ENCODE measurements at regions not wholly inside any gene's neighbourhood (a gene's known extent, or its start where the extent isn't known, plus 50 kb on each side); places are given as distances from the start of the nearest gene placed in this dataset.

- intact Hi-C loops (cut with DNase I) = loop anchor here in 1 of 4 donors (10.0 kb wide), 1 partner anchor 299 kb away; the partner anchor contains the start of gene CIBAR2
- ATAC-seq (no peak), DNase-seq (peak in 2 of 3 donors; percentile 4 to 13)
- H3K27ac ChIP-seq (ENCODE audit: low read length) = no peak overlapping the region
- H3K4me1 ChIP-seq (ENCODE audit: control insufficient read depth, insufficient read depth, low read length) = no peaks in the 10 kb centered on the region
- H3K4me3 ChIP-seq (ENCODE audit: low read length) = no peak overlapping the region
- no peaks in the 10 kb centered on the region for H3K27me3 ChIP-seq (ENCODE audit: control insufficient read depth, insufficient read depth)
- no peaks in the 10 kb centered on the region for H3K9me3 ChIP-seq (ENCODE audit: control insufficient read depth, low read length)
- WGBS = 96% methylated on average over 14 of the region's 14 CpGs
These were observed 199.1 kb upstream of the GSE1 start for GRCh38 chr16:85413691-85414663.

- ATAC-seq = peak; percentile 45 to 58
- no peaks in the 10 kb centered on the region for H3K4me1 ChIP-seq (ENCODE audit: control insufficient read depth, insufficient read depth, low read length)
- WGBS = 61% methylated on average over 25 of the region's 25 CpGs
- H3K4me3 ChIP-seq (ENCODE audit: low read length) = no peak overlapping the region
- H3K9me3 ChIP-seq (ENCODE audit: control insufficient read depth, low read length) = no peaks in the 10 kb centered on the region
- DNase-seq = peak; percentile 37 to 74 (median 73)
- H3K27me3 ChIP-seq (ENCODE audit: control insufficient read depth, insufficient read depth) = no peaks in the 10 kb centered on the region
- H3K27ac ChIP-seq (ENCODE audit: low read length) = no peak overlapping the region
- intact Hi-C loops (cut with DNase I) = loop anchor here in 2 of 4 donors (5.0 to 10.0 kb wide), 2 partner anchors 197 to 301 kb away; partner anchors contain the start of genes CIBAR2 (in 1 of the 2) and GSE1 (in 1 of the 2)
These were observed 197.7 kb upstream of the GSE1 start for GRCh38 chr16:85415196-85416090.

GRCh38 chr16:85416228-85417109 is 196.7 kb upstream of the GSE1 start:
- Histone ChIP-seq H3K27me3 (ENCODE audit: control insufficient read depth, insufficient read depth) (no peaks in the 10 kb centered on the region), H3K9me3 (ENCODE audit: control insufficient read depth, low read length) (no peaks in the 10 kb centered on the region), H3K4me1 (ENCODE audit: control insufficient read depth, insufficient read depth, low read length) (no peaks in the 10 kb centered on the region), H3K4me3 (ENCODE audit: low read length) (no peak overlapping the region), H3K27ac (ENCODE audit: low read length) (no peak overlapping the region)
- intact Hi-C loops (cut with DNase I) = loop anchor here in 2 of 4 donors (5.0 to 10.0 kb wide), 2 partner anchors 196 to 302 kb away; partner anchors contain the start of genes CIBAR2 (in 1 of the 2) and GSE1 (in 1 of the 2)
- DNase-seq (peak; percentile 46 to 88 (median 82)), ATAC-seq (peak; percentile 27 to 45)
- 73% methylated on average over 24 of the region's 24 CpGs for WGBS

GRCh38 chr16:85417156-85417860 is 195.8 kb upstream of the GSE1 start:
- H3K27ac ChIP-seq (ENCODE audit: low read length) = no peak overlapping the region
- DNase-seq (peak in 1 of 3 donors; percentile 40), ATAC-seq (no peak)
- H3K9me3 ChIP-seq (ENCODE audit: control insufficient read depth, low read length) = no peaks in the 10 kb centered on the region
- H3K4me1 ChIP-seq (ENCODE audit: control insufficient read depth, insufficient read depth, low read length) = no peaks in the 10 kb centered on the region
- intact Hi-C loops (cut with DNase I) = loop anchor here in 2 of 4 donors (5.0 to 10.0 kb wide), 2 partner anchors 195 to 303 kb away; partner anchors contain the start of genes CIBAR2 (in 1 of the 2) and GSE1 (in 1 of the 2)
- no peaks in the 10 kb centered on the region for H3K27me3 ChIP-seq (ENCODE audit: control insufficient read depth, insufficient read depth)
- H3K4me3 ChIP-seq (ENCODE audit: low read length) = no peak overlapping the region
- WGBS = 89% methylated on average over 14 of the region's 14 CpGs

DNA sequence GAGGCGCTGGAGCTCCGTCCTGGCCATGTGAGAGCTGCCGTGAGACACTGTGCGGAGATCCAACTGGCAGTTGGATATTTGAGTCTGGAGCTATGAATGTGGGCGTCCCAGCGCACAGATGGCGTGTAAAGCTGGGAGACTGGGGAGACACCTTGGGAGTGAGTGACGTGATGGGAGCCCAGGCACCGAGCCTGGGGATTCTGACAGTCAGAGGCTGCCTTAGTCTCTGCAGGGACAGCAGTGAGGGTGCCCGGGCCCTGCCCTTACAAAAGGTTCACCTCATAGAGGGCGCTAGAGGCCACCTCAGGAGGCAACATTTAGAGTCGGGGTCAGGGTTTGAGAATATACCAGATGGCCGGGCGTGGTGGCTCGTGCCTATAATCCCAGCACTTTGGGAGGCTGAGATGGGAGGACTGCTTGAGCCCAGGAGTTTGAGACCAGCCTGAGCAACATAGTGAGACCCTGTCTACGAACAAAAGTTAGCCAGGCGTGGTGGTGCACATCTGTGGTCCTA is 194.1 kb upstream of the GSE1 start:
- Histone ChIP-seq H3K27me3 (ENCODE audit: control insufficient read depth, insufficient read depth) (no peaks in the 10 kb centered on the region), H3K27ac (ENCODE audit: low read length) (no peak overlapping the region), H3K9me3 (ENCODE audit: control insufficient read depth, low read length) (no peaks in the 10 kb centered on the region), H3K4me3 (ENCODE audit: low read length) (no peak overlapping the region), H3K4me1 (ENCODE audit: control insufficient read depth, insufficient read depth, low read length) (no peaks in the 10 kb centered on the region)
- intact Hi-C loops (cut with DNase I) = loop anchor here in 2 of 4 donors (5.0 to 10.0 kb wide), 2 partner anchors 193 to 304 kb away; partner anchors contain the start of genes CIBAR2 (in 1 of the 2) and GSE1 (in 1 of the 2)
- no peak for ATAC-seq
- WGBS = 88% methylated on average over 17 of the region's 17 CpGs
- peak in 1 of 3 donors; percentile 32 for DNase-seq

GRCh38 chr16:85419503-85420408 is 193.4 kb upstream of the GSE1 start:
- intact Hi-C loops (cut with DNase I) = loop anchor here in 3 of 4 donors (5.0 to 10.0 kb wide), 4 partner anchors 188 to 305 kb away; partner anchors contain the start of genes GSE1 (in 2 of the 3) and CIBAR2 (in 1 of the 3)
- Histone ChIP-seq H3K27me3 (ENCODE audit: control insufficient read depth, insufficient read depth) (no peaks in the 10 kb centered on the region), H3K9me3 (ENCODE audit: control insufficient read depth, low read length) (no peaks in the 10 kb centered on the region), H3K4me1 (ENCODE audit: control insufficient read depth, insufficient read depth, low read length) (no peaks in the 10 kb centered on the region), H3K27ac (ENCODE audit: low read length) (no peak overlapping the region), H3K4me3 (ENCODE audit: low read length) (no peak overlapping the region)
- 87% methylated on average over 21 of the region's 21 CpGs for WGBS
- ATAC-seq = no peak
- DNase-seq = peak in 1 of 3 donors; percentile 30

DNA sequence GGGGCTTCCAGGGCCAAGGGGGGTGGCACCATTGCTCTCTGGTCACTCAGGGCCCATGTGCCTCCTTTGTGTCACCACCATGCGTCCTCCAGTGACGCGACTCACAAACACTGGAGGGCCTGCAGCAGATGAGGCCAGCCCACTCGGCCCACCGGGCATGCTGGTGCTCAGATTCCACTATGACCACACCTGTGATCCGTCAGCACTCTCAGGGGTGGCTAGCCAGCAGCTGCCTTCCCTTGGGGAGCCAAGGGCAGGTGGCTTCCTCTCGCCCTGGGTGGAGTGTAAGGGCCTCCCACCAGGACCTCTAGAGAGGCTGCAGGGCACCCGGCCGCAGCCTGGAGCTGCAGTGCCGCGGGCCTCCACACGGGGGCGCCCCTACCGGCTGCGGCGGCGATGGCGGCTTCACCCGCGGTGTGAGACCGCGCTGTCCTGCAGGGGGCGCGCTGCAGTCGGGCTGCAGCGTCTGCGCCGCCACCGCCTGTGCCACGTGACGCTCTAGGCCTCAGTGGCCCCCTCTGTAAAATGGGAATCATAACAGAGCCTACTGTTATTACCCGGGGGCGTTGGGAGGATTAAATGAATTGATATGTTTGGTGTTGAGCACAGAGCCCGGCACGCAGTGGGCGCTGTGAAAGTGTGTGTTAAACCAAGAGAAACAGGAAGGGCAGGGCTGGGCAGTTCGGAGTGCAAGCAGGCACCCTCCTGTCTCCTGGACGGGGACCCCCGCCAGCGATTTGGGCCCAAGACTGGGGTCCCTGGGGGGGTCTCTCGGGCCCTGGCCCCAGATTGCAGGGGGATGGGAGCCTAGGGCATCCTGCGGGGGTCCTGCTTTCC is 192.4 kb upstream of the GSE1 start:
- DNase-seq (peak; percentile 53 to 86 (median 84)), ATAC-seq (peak; percentile 22 to 58)
- no peak overlapping the region for H3K4me3 ChIP-seq (ENCODE audit: low read length)
- no peak overlapping the region for H3K27ac ChIP-seq (ENCODE audit: low read length)
- intact Hi-C loops (cut with DNase I) = loop anchor here in 2 of 4 donors (5.0 to 10.0 kb wide), 2 partner anchors 187 to 194 kb away; partner anchors contain the start of gene GSE1 (in 1 of the 2)
- no peaks in the 10 kb centered on the region for H3K4me1 ChIP-seq (ENCODE audit: control insufficient read depth, insufficient read depth, low read length)
- H3K27me3 ChIP-seq (ENCODE audit: control insufficient read depth, insufficient read depth) = no peaks in the 10 kb centered on the region
- H3K9me3 ChIP-seq (ENCODE audit: control insufficient read depth, low read length) = no peaks in the 10 kb centered on the region
- WGBS = 39% methylated on average over 42 of the region's 42 CpGs
